Left ventricle myocardium inferior (tissue), 1 donor: ENCODE measurements at regions not wholly inside any gene's neighbourhood (a gene's known extent, or its start where the extent isn't known, plus 50 kb on each side); places are given as distances from the start of the nearest gene placed in this dataset.

Experiments
- DNase-seq: peaks from one replicate; pipeline ENCODE4 v3.0.0-alpha.2; 2020
- H3K27ac ChIP-seq: fragments of 200-600 bp; replicated peaks from 2 replicates; pipeline ENCODE4 v1.8.0; 2021
- H3K27me3 ChIP-seq: fragments of 200-600 bp; 2 replicates; pipeline ENCODE4 v1.8.0; 2021; ENCODE audit warnings: low read depth
- H3K36me3 ChIP-seq: fragments of 200-600 bp; 2 replicates; pipeline ENCODE4 v1.8.0; 2021
- H3K4me1 ChIP-seq: fragments of 200-600 bp; 2 replicates; pipeline ENCODE4 v1.8.0; 2021
- H3K4me3 ChIP-seq: fragments of 200-600 bp; 2 replicates; pipeline ENCODE4 v1.8.0; 2021; ENCODE audit warnings: mild to moderate bottlenecking, moderate library complexity
- H3K9me3 ChIP-seq: fragments of 200-600 bp; replicated peaks from 2 replicates; pipeline ENCODE4 v1.8.0; 2021
- CTCF ChIP-seq: fragments of 200-600 bp; IDR thresholded peaks from 2 replicates; pipeline ENCODE4 v1.8.0; 2021; ENCODE audit warnings: antibody characterized with exemption, mild to moderate bottlenecking, borderline replicate concordance
- intact Hi-C: fragments of 100-400 bp; cut with micrococcal nuclease; formaldehyde crosslinking; loops from one replicate; pipeline ENCODE4 v1.11.0; 2022
- donor health status: DM: no; HTN: yes; CAD: no; lungs with severe emphysema.

GRCh38 chr11:121770939-121771595, 318.3 kb upstream of the SORL1-AS1 start:
- Histone ChIP-seq H3K4me3 (no peak overlapping the region), H3K27me3 (no peaks in the 10 kb centered on the region), H3K27ac (no peak overlapping the region), H3K36me3 (no peaks in the 10 kb centered on the region), H3K4me1 (no peaks in the 10 kb centered on the region), H3K9me3 (no peaks in the 10 kb centered on the region)
- DNase-seq: no peak
- intact Hi-C loops: no loop called here
- no peak for TF ChIP-seq CTCF

- TF ChIP-seq CTCF: no peak
- H3K36me3 ChIP-seq: no peaks in the 10 kb centered on the region
- no peaks in the 10 kb centered on the region for H3K4me1 ChIP-seq
- H3K9me3 ChIP-seq: no peaks in the 10 kb centered on the region
- H3K27ac ChIP-seq: no peak overlapping the region
- no peak overlapping the region for H3K4me3 ChIP-seq
- no peak for DNase-seq
- intact Hi-C loops: no loop called here
- H3K27me3 ChIP-seq: no peaks in the 10 kb centered on the region
Observed at GRCh38 chr11:121769191-121769590, 316.4 kb upstream of the SORL1-AS1 start.

DNA sequence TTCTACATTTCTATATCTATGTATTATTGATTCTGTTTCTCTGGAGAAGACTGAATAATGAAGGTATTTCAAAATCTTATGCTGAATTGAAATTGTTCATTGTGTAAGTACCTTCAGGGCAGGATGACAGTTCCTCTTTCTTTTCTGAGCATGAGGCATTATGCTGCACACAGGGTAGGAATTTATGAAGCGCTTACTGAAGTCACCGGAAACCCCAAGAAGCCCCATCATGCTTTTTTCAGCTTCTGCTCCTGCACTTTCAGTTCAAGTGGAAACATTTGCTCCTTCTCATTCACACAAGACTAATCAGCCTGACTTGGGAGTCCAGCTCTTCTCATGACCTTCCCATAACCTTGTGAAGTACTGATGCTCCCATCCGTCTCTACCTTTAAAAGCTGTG, 314.7 kb upstream of the SORL1-AS1 start:
- Histone ChIP-seq H3K4me1 (no peaks in the 10 kb centered on the region), H3K27me3 (peaks cover 8% of the 10 kb centered on the region), H3K36me3 (no peaks in the 10 kb centered on the region), H3K4me3 (no peak overlapping the region), H3K27ac (no peak overlapping the region), H3K9me3 (no peaks in the 10 kb centered on the region)
- TF ChIP-seq CTCF: no peak
- DNase-seq: no peak
- intact Hi-C loops: no loop called here

DNA sequence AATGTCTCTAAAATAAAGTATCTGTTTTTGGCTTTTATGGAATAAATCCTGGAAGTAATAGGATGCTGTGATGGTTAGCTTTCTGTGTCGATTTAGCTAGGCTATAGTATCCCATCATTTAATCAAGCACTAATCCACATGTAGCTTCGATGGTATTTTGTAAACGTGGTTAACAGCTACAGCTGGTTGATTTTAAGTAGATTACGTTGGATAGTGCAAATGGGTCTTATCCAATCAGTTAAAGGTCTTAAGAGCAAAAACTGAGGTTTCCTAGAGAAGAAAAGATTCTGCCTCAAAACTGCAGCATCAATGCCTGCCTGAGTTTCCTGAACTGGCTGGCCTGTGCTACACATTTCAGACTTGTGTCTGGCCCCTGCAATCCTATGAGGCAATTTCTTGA, 314.2 kb upstream of the SORL1-AS1 start:
- H3K9me3 ChIP-seq: no peaks in the 10 kb centered on the region
- no peak overlapping the region for H3K4me3 ChIP-seq
- peaks cover 11% of the 10 kb centered on the region for H3K27me3 ChIP-seq
- no peak for DNase-seq
- H3K4me1 ChIP-seq: no peaks in the 10 kb centered on the region
- no peaks in the 10 kb centered on the region for H3K36me3 ChIP-seq
- H3K27ac ChIP-seq: no peak overlapping the region
- no peak for TF ChIP-seq CTCF
- intact Hi-C loops: no loop called here

GRCh38 chr11:121766166-121766565, 313.4 kb upstream of the SORL1-AS1 start:
- intact Hi-C loops: no loop called here
- DNase-seq: no peak
- Histone ChIP-seq H3K36me3 (no peaks in the 10 kb centered on the region), H3K27ac (no peak overlapping the region), H3K4me3 (no peak overlapping the region), H3K4me1 (no peaks in the 10 kb centered on the region), H3K9me3 (no peaks in the 10 kb centered on the region), H3K27me3 (peaks cover 11% of the 10 kb centered on the region)
- TF ChIP-seq CTCF: no peak
